OCI-LY7 (cell line): ENCODE measurements at regions not wholly inside any gene's neighbourhood (a gene's known extent, or its start where the extent isn't known, plus 50 kb on each side); places are given as distances from the start of the nearest gene placed in this dataset.

Experiments used
- EZH2phosphoT487 ChIP-seq: fragments of 200-600 bp; sonication (generic); IDR thresholded peaks from 2 replicates; pipeline ENCODE4 v1.6.1; 2018; ENCODE audit warnings: low read depth, borderline replicate concordance, mild to moderate bottlenecking, mixed run types, antibody characterized with exemption, low read length, moderate library complexity, mixed read lengths
- TF ChIP-seq, protein P1 (sequence below): fragments of 200-600 bp; sonication (generic); conservative IDR thresholded peaks from 2 replicates; pipeline ENCODE4 v1.5.1; 2014; ENCODE audit warnings: mild to moderate bottlenecking, antibody characterized with exemption, low read length, moderate library complexity, mixed read lengths

DNA sequence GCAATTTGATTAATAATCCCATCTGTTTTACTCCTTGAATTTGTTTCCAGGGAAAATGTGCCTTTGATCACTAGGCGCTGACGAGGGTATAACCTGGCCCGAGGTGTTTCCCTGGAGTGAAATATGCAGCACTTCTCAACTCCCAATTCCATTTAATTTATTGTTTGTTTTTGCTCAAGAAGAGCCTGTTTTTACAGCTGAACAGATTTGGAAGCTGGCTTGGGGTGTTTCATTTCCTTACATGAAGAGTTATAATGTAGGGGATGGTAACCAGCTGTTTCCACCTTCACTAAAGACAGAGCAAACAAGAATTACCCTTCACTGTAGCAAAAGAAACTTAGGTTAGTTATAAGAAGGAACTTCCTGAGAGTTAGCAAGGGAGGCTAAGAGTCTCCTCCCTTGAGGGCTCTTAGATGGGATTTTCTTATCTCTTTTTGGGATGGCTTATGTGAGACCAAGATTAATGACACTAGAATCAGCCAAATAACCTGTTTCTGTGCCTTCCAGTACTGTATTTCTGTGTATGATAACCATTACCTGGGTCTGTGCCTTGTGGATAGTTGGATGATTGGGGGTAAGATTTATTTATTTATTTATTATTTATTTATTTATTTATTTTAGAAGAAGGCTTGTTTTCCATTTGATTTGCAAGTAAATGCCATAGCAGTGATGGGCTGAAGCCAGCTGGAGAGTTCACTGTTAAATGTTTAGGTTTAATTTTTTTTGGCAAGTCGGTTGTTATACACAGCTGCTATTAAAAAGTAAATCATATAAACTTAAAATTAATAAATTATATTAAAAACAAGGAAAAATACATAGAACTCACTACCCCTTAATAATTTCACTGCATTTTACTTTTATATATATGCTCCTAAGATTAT, 162.2 kb upstream of the BMP2 start:
- TF ChIP-seq, protein P1, sequence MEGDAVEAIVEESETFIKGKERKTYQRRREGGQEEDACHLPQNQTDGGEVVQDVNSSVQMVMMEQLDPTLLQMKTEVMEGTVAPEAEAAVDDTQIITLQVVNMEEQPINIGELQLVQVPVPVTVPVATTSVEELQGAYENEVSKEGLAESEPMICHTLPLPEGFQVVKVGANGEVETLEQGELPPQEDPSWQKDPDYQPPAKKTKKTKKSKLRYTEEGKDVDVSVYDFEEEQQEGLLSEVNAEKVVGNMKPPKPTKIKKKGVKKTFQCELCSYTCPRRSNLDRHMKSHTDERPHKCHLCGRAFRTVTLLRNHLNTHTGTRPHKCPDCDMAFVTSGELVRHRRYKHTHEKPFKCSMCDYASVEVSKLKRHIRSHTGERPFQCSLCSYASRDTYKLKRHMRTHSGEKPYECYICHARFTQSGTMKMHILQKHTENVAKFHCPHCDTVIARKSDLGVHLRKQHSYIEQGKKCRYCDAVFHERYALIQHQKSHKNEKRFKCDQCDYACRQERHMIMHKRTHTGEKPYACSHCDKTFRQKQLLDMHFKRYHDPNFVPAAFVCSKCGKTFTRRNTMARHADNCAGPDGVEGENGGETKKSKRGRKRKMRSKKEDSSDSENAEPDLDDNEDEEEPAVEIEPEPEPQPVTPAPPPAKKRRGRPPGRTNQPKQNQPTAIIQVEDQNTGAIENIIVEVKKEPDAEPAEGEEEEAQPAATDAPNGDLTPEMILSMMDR, result no peak
- no peak for TF ChIP-seq EZH2phosphoT487
